HG02852 (cell line): ENCODE measurements at regions not wholly inside any gene's neighbourhood (a gene's known extent, or its start where the extent isn't known, plus 50 kb on each side); places are given as distances from the start of the nearest gene placed in this dataset.
A peak's percentile ranks its signal among the peaks of the same experiment; 100 is the strongest.

ENCODE experiments used
- ATAC-seq: cut with Tn5 transposase; IDR thresholded peaks from one replicate; pipeline ENCODE4 v1.9.1; 2021; ENCODE audit warnings: mild to moderate bottlenecking, moderate library complexity; ENCODE audit not compliant: unreplicated experiment

DNA sequence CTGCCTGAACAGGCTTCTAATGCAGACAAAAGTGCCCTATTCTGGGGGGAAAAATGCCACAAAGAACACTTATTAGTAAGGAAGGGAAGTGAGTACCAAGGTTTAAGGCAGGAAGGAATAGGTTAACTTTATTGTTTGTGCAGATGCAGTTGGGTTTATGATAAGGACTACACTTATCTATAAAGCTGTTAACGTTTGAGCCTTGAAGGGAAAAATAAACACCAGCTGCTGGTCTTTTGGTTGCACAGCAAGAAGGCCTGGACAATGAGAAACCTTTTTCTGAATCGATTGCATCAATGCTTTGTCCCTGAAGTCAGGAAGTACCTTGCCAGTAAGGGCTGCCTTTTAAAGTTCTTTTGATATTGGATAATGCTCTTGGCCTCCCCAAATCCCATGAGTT, 407.8 kb downstream of the ATP23 start:
- ATAC-seq = no peak

GRCh38 chr12:58356794-58357193, 415.4 kb downstream of the ATP23 start:
- no peak for ATAC-seq

- no peak for ATAC-seq
Observed at GRCh38 chr12:58357511-58357910, 416.1 kb downstream of the ATP23 start.

DNA sequence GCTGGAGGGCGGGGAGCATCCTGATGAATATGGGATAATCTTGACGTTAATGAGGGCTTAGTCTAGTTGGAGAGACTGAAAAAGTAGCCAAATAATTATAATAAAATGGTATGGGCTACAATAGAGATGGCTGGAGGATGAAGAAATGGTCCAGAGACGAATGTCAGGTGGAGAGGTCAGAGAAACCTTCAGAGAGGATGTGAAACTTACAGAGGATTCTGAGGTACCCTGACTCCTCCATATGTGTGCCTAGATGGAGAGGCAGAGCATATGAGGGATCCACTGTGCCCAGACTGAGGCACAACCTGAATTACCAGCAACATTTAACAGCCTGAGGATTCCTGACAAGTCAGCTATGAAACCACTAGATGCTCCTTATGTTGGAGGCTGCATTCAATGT, 417.0 kb downstream of the ATP23 start:
- no peak for ATAC-seq

DNA sequence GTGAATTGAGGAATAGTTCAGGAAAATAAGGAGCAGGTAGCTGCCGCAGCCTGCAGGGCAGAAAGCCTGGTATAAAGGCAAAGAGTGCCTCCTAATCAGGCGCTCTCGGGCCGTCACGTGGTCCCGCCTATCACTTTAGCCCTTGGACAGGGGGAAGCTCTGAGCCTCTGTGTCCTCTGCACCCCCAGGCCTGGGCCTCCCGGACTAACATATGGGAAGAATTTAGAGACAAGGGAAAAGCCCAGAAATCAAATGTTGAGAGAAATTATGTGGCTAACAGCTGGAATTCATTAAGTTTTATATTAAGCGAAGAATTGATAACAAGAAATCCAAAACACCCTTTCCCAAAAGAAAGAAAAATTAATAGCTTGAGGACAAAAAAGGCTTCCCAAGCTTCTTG, 417.7 kb downstream of the ATP23 start:
- ATAC-seq = no peak

DNA sequence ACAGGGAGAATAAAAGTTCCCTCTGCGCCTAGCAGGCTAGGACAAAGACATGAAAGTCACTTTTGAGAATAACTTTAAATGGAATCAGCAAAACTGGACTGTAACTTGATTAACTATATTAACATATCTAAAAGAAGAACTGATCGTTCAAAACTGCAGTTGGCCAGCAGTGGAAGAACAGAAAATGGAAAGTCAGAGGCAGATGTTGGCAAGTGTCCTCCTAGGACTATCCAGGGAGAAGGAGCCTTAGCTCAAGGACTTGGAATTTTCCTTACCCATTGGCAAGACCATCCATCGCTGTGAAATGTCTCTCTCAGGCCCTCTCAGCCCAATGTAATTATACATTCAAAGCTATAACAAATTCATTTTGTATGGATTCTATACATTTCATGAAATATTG, 419.7 kb downstream of the ATP23 start:
- no peak for ATAC-seq

DNA sequence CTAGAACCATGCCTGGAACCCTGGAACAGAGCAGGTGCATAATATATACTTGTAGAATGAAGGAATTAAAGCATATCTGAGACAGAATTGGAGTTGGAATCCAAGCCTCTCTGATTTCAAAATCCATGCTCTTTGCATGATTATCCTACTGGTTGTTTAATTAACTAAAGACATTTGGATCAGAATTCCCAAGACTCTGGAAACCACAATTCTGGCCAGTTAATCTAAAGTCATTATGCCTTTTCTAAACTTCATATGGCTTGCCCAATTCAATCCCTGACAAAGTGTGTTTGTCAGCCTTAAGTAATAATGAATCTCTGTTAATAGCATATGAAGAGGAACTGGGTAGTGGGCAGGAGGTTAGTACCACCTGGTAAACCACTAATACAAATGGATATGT, 422.6 kb downstream of the ATP23 start:
- ATAC-seq = no peak

DNA sequence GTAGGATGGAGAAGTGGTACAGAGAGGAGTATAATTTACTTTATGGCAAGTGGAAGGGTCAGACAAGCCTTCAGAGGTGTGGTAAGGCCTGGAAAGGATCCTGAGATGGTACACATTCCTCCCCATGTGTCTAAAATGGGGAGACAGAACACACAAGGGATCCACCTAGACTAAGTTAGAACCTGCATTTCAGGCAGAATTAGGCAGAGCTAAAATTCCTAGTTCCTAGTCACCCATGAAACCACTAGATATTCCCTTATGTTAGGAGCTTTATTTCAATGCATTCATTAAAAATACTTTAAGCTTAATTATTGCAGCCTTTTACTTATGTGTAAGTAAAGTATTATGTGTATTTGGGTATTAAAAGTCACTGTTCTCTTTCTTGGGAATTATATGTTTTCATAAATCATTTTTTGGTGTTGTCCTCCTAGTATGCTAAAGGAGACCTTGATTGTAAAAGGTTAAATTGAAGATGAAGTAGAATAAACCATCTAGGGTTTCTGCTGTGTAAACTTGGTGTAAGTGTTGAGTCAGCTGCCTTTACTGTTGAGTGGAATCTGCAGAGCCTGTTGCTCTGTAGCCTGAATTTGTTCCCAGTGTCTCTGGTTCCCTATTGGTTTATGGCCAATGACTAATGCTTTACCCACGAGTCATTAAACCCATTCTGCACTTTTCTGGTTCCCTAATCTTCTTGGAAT, 423.2 kb downstream of the ATP23 start:
- ATAC-seq = no peak

- no peak for ATAC-seq
Observed at GRCh38 chr12:58365087-58365390, 423.7 kb downstream of the ATP23 start.

DNA sequence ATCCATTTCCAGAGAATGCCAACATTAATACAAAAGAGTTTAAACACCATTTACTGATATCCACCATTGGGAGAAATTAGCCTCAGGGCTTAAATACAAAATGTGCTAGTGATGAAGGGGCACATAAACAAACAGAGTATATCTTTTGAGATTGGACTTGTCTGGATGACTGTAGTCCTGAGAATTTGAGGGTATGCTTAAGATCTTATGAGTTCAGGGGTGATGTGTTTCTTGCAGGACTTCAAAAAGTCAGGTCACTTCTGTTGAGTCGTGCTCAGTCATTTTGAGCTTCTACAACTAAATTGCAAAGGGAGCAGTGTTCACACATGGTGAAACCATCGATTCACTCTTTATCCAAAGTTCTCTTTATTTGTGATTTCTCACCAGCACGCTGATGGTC, 425.7 kb downstream of the ATP23 start:
- no peak for ATAC-seq

DNA sequence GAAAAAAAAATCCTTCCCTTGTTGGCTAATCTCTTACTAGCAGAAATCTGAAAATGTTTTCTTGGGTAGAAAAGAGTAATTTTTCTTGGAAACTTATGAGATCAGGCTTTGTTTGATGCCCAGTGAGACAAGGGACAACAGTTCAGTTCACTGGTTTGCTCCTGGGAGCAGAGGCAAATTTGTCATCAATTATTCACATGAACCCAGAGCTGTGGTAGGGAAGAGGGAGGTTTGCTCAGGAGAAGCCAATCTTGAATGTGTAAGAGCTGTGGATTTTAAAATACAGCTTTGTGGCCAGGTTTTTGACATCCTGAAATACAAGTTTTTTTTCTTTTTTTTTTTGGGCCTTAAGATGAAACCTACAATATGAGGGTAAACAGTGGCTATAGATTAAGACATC, 426.6 kb downstream of the ATP23 start:
- no peak for ATAC-seq

- no peak for ATAC-seq
Observed at GRCh38 chr12:58369576-58369975, 428.2 kb downstream of the ATP23 start.

GRCh38 chr12:58372298-58372697, 430.9 kb downstream of the ATP23 start:
- ATAC-seq = peak; percentile 96

GRCh38 chr12:58378028-58378427, 436.7 kb downstream of the ATP23 start:
- ATAC-seq = no peak

- ATAC-seq = no peak
Observed at GRCh38 chr12:58381546-58381945, 440.2 kb downstream of the ATP23 start.

DNA sequence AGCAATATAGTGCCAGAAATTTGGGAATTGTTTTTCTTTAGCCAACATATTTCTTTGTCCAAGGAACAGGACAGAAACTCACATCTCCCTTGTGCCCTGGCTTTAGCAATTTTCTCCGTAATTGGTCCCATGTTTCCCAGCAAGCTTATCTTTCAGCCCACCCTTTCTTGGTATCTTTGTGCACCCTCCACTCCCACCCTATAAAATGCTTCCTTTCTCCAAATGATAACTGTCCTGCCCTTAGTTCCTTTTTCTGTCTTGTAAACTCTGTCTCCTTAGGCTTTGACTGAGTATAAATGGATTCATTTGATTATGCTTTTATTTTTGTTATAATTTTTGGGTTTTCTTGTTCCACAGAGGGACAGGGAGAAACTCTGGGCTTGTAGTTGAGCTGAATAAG, 442.8 kb downstream of the ATP23 start:
- no peak for ATAC-seq

- no peak for ATAC-seq
Observed at GRCh38 chr12:58386136-58386535, 444.8 kb downstream of the ATP23 start.

- ATAC-seq = no peak
Observed at GRCh38 chr12:58387199-58387598, 445.8 kb downstream of the ATP23 start.

DNA sequence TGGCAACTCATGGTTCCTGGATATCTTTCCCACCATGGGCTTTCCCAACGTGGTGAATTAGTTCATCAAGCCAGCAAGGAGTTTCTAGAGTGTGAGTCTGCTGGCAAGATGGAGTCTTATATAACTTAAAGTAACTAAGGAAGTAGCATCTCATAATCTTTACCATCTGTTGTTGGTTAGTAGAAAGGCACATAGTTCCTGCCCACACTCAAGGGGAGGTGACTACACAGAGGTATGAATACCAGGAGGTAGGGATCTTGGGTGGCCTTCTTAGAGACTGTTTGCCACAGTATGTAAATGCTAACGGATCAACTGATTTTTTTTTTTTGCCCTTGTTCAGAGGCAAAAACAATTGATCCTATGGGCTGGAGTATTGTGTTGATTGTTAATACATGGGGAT, 446.9 kb downstream of the ATP23 start:
- no peak for ATAC-seq

- no peak for ATAC-seq
Observed at GRCh38 chr12:58393152-58393551, 451.8 kb downstream of the ATP23 start.

DNA sequence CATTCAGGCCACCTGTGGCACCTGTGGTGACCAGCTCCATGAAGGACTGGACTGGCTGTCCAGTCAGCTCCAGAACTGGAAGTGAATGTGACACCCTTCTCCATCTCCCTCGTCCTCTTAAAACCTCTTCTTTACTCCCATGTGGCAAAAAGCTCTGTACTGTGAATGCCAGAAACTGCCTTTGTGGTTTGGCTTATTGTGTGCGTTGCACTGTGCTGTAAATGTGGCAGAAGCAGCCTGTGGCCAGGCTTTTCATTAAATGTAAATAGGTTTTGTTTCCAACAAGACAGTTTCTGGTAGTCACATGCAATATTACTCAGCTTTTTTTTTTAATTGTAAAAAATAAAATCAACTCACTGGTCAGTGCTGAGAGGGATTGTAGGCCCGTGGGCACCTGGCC, 453.7 kb downstream of the ATP23 start:
- ATAC-seq = no peak

DNA sequence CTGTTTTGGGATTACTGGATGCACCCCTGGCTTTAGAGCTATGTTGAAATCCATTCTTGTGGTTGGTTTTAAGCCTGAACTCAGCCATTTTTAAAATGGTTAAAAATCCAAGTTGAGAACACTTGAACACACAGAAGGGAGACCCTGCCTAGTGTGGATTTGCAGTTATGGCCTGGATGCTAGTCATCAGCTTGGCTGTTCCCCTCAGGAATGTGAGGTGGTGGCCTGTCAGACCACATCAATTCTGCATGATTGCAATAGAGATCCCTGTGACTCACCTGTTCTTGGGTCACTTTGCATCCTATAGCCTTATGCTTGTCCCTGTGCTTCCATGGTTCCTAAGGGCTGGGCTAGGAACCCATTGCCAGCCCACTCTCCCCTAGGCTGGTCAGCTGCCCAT, 454.1 kb downstream of the ATP23 start:
- ATAC-seq = no peak

DNA sequence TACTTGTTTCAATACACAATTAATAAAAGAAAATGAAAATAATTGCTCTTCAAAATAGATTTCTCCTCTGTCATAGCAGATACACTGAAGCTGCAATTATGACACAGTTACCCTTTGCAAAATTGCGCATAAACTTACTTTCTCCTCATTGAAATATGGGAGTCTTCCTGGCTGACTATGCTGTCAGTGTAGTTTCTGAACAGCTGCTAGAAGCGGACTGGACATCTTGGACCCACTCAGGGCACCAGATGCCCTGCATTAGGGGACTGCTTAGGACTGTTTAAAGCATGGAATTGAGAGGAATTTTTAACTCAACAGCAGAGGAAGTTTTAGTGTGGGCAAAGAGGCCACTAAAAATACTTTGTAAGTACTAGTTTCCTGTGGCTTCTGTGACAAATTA, 454.9 kb downstream of the ATP23 start:
- ATAC-seq = no peak

- ATAC-seq = no peak
Observed at GRCh38 chr12:58405363-58405762, 464.0 kb downstream of the ATP23 start.
